ENCODE measurements at regions not wholly inside any gene's neighbourhood (a gene's known extent, or its start where the extent isn't known, plus 50 kb on each side); places are given as distances from the start of the nearest gene placed in this dataset.
"Not testable (repeated sequence)": the region's sequence is repeated elsewhere in the genome, so short reads cannot be mapped to it uniquely, and the experiment has no call there.

- no peak overlapping the region for H3K4me3 Mint-ChIP-seq
- no peaks in the 10 kb centered on the region for H3K27me3 Mint-ChIP-seq
- no peaks in the 10 kb centered on the region for H3K9me3 Mint-ChIP-seq
- no peak for DNase-seq
- H3K36me3 Mint-ChIP-seq (ENCODE audit: low read depth), result no peaks in the 10 kb centered on the region
- H3K27ac Mint-ChIP-seq, result no peak overlapping the region
- peaks cover 12% of the 10 kb centered on the region for H3K4me1 Mint-ChIP-seq (ENCODE audit: low read depth)
These were observed 345.0 kb downstream of the FBXW7 start for GRCh38 chr4:152190907-152191306.

DNA sequence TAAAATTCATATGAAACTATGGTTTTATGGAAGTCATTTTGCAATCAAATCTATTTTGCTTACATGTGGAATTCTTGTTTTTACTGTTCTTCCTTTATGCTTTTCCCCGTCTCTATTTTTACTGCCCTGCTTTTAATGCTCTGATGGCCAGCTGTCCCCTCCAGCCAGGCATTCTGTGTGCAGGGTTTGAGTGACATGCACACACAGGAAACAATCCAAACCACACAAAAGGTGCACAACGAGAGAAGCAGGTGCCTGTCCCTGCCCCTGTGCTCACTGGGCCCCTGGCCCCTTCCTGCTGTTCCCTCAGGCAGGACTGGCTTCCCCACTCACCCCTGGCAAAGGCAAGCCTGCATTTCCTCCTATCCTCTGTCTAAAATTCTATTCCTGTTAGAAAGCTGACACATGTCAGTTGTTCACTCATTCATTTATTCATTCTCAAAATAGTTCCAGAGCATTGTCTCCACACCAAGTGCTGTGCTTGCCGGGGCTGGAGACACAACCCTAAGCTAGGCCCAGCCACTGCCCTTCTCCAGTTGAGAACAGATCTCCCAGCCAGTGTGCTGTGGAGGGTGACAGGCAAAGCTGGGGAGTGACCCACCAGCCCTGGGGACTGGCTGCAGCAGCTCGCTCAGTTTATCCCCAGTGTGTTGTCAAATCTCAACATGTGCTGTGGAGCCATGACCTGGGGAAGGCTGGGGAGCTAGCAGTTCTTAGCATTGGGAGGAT lies 346.3 kb downstream of the FBXW7 start:
- Mint-ChIP-seq H3K9me3 (no peaks in the 10 kb centered on the region), H3K36me3 (ENCODE audit: low read depth) (no peaks in the 10 kb centered on the region), H3K4me1 (ENCODE audit: low read depth) (peaks cover 12% of the 10 kb centered on the region), H3K27me3 (no peaks in the 10 kb centered on the region), H3K27ac (no peak overlapping the region), H3K4me3 (no peak overlapping the region)
- no peak for DNase-seq

DNA sequence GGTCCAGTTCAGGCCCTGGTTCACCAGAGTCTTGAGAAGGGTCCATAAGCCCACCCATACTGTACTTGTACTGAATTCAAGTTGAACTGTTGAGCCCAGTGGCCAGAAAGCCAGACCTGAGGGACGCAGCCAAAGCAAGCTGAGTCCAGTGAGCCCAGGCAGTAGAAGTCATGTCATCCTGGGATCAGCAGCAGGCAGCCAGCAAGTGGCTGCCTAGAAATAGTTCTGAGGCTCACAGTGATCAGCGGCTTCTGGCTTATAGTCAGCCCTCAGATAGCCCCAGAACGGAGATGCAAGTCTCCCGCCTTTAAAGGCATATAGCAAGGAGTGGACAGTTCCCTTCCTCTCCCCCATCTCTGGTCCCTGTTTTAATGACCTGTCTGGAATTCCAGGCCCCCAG lies 347.1 kb downstream of the FBXW7 start:
- H3K4me3 Mint-ChIP-seq, result no peak overlapping the region

GRCh38 chr4:152187693-152188092 lies 348.2 kb downstream of the FBXW7 start:
- no peak overlapping the region for H3K4me3 Mint-ChIP-seq
- H3K27ac Mint-ChIP-seq, result no peak overlapping the region

More for the DNA sequence above, 347.1 kb downstream of the FBXW7 start:
- no peaks in the 10 kb centered on the region for H3K9me3 Mint-ChIP-seq
- no peak overlapping the region for H3K27ac Mint-ChIP-seq
- no peaks in the 10 kb centered on the region for H3K27me3 Mint-ChIP-seq
- peaks cover 17% of the 10 kb centered on the region for H3K4me1 Mint-ChIP-seq (ENCODE audit: low read depth)
- H3K36me3 Mint-ChIP-seq (ENCODE audit: low read depth), result no peaks in the 10 kb centered on the region
- DNase-seq, result no peak

DNA sequence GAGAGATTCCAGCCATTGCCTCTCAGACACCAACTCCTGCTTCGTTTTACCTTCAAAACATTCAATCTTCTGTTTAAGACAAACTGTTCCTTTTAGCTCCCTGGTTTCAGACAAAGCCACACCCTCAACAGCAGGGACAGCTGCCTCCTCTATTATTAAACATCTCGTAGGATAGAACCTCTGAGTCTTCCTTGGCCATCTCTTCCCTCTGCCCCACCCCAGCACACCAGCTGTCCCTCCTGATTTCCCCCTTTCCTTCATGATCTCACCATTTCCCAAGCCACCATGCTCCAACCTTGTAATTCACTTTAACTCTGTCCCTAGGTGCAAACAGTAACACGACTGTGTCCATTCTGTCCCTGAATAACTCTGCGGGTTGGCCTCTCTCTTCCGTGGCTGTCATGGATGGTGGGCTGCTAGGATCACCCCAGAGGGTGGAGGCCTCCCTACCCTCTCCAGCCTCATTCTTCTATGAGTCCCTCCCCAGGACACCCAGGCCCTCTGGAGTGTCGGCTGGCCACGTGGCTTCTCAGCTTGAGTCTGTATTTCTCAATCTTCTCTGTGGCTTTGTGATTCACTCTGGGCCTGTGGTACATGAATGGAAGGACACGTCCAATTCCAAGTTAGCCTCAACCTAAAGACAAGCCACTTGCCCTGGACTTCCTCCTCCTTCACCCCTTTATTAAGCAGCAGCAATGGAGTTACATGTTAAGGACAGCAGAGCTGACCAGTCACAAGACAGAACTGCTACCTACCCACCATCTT lies 349.9 kb downstream of the FBXW7 start:
- no peak for DNase-seq
- H3K4me1 Mint-ChIP-seq (ENCODE audit: low read depth), result peaks cover 26% of the 10 kb centered on the region
- no peak overlapping the region for H3K4me3 Mint-ChIP-seq
- no peaks in the 10 kb centered on the region for H3K36me3 Mint-ChIP-seq (ENCODE audit: low read depth)
- peaks cover 2% of the 10 kb centered on the region for H3K9me3 Mint-ChIP-seq
- no peaks in the 10 kb centered on the region for H3K27me3 Mint-ChIP-seq
- H3K27ac Mint-ChIP-seq, result no peak overlapping the region

More at GRCh38 chr4:152187693-152188092, 348.2 kb downstream of the FBXW7 start:
- H3K36me3 Mint-ChIP-seq (ENCODE audit: low read depth), result no peaks in the 10 kb centered on the region
- DNase-seq, result no peak
- H3K27me3 Mint-ChIP-seq, result no peaks in the 10 kb centered on the region
- peaks cover 2% of the 10 kb centered on the region for H3K9me3 Mint-ChIP-seq
- H3K4me1 Mint-ChIP-seq (ENCODE audit: low read depth), result peaks cover 26% of the 10 kb centered on the region

- Mint-ChIP-seq H3K36me3 (ENCODE audit: low read depth) (no peaks in the 10 kb centered on the region), H3K27ac (no peak overlapping the region), H3K9me3 (peaks cover 2% of the 10 kb centered on the region), H3K27me3 (no peaks in the 10 kb centered on the region), H3K4me3 (no peak overlapping the region), H3K4me1 (ENCODE audit: low read depth) (peaks cover 23% of the 10 kb centered on the region)
- no peak for DNase-seq
These were observed 354.7 kb downstream of the FBXW7 start for GRCh38 chr4:152181150-152181549.

- DNase-seq, result no peak
- H3K27me3 Mint-ChIP-seq, result no peaks in the 10 kb centered on the region
- no peak overlapping the region for H3K4me3 Mint-ChIP-seq
- H3K4me1 Mint-ChIP-seq (ENCODE audit: low read depth), result peaks cover 23% of the 10 kb centered on the region
- H3K27ac Mint-ChIP-seq, result no peak overlapping the region
- H3K9me3 Mint-ChIP-seq, result peaks cover 2% of the 10 kb centered on the region
- H3K36me3 Mint-ChIP-seq (ENCODE audit: low read depth), result no peaks in the 10 kb centered on the region
These were observed 355.5 kb downstream of the FBXW7 start for GRCh38 chr4:152180369-152180768.

DNA sequence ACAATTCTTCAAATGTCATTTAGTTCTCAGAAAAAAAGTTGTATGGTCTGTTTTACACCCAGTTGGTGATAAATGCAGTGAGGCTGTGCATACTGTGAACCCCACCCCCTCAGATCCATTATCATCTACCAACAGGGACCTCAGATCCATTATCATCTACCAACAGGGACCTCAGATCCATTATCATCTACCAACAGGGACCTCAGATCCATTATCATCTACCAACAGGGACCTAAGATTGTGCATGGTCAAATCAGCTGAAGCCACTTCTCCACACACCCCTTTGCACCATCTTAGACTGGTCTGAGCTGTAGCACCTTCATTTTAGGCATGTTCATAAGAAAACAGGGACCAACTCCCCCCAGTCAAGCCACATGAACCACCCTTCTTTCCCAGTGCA lies 358.4 kb downstream of the FBXW7 start:
- not testable (repeated sequence) for H3K36me3 Mint-ChIP-seq (ENCODE audit: low read depth); H3K4me3 Mint-ChIP-seq; DNase-seq; H3K9me3 Mint-ChIP-seq; H3K27me3 Mint-ChIP-seq; H3K27ac Mint-ChIP-seq; H3K4me1 Mint-ChIP-seq (ENCODE audit: low read depth)

GRCh38 chr4:152176627-152177214 lies 359.2 kb downstream of the FBXW7 start:
- Mint-ChIP-seq H3K27me3 (no peaks in the 10 kb centered on the region), H3K27ac (no peak overlapping the region), H3K4me1 (ENCODE audit: low read depth) (peaks cover 9% of the 10 kb centered on the region), H3K9me3 (no peaks in the 10 kb centered on the region), H3K36me3 (ENCODE audit: low read depth) (no peaks in the 10 kb centered on the region), H3K4me3 (no peak overlapping the region)
- no peak for DNase-seq

DNA sequence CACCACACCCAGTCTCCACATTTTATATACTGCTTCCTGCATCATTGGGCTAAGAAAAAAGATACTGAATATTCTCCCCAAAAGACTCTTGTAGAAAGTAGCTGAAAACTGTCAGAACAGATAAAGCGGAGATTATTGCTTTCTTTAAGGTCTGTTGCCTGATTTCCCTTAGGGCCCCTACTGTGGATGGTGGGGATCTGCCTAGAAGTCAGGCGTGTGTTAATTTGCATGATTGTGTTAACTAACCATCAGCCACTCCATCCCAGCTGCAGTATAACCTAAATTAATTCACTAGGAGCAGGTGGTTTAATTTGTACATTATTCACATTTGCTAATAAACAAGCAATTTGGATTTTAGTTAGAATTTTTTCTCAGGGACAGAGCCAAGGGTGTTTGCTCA lies 360.3 kb downstream of the FBXW7 start:
- Mint-ChIP-seq H3K4me1 (ENCODE audit: low read depth) (peaks cover 9% of the 10 kb centered on the region), H3K9me3 (no peaks in the 10 kb centered on the region), H3K4me3 (no peak overlapping the region)

DNA sequence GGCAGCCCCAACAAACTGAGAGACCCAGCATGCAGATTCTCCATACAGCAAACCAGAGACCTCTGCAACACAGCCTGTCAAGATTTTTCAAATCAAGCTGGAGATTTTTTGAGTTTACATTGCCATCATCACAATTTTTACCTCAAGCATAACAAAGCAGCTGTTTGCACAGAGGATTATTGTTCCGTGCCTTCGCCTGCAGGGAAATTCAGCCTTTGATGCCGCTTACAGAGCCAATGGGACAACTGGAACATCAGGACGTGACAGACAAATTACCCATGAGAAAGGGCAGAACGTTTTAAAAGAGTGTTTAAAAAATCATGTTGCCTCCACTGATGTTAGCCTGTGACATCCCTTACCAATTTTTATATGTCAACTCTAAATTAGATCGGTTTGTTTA lies 363.7 kb downstream of the FBXW7 start:
- no peaks in the 10 kb centered on the region for H3K36me3 Mint-ChIP-seq (ENCODE audit: low read depth)
- no peak overlapping the region for H3K27ac Mint-ChIP-seq
- no peaks in the 10 kb centered on the region for H3K27me3 Mint-ChIP-seq
- H3K9me3 Mint-ChIP-seq, result no peaks in the 10 kb centered on the region
- no peak for DNase-seq
- H3K4me3 Mint-ChIP-seq, result no peak overlapping the region
- peaks cover 2% of the 10 kb centered on the region for H3K4me1 Mint-ChIP-seq (ENCODE audit: low read depth)

More for the DNA sequence above, 360.3 kb downstream of the FBXW7 start:
- H3K27me3 Mint-ChIP-seq, result no peaks in the 10 kb centered on the region
- no peaks in the 10 kb centered on the region for H3K36me3 Mint-ChIP-seq (ENCODE audit: low read depth)
- H3K27ac Mint-ChIP-seq, result no peak overlapping the region
- no peak for DNase-seq

DNA sequence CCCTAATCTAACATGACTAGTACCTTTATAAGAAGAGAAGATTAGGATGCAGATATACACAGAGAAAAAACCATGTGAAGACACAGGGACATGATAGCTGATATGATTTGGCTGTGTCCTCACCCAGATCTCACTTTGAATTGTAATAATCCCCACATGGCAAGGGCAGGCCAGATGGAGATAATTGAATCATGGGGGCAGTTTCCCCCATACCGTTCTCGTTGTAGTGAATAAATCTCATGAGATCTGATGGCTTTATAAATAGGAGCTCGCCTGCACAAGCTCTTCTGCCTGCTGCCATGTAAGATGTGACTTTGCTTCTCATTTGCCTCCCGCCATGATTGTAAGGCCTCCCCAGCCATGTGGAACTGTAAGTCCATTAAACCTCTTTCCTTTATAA lies 364.3 kb downstream of the FBXW7 start:
- Mint-ChIP-seq H3K9me3 (no peaks in the 10 kb centered on the region), H3K36me3 (ENCODE audit: low read depth) (no peaks in the 10 kb centered on the region), H3K27me3 (no peaks in the 10 kb centered on the region), H3K4me3 (no peak overlapping the region), H3K4me1 (ENCODE audit: low read depth) (no peaks in the 10 kb centered on the region), H3K27ac (no peak overlapping the region)
- DNase-seq, result no peak

DNA sequence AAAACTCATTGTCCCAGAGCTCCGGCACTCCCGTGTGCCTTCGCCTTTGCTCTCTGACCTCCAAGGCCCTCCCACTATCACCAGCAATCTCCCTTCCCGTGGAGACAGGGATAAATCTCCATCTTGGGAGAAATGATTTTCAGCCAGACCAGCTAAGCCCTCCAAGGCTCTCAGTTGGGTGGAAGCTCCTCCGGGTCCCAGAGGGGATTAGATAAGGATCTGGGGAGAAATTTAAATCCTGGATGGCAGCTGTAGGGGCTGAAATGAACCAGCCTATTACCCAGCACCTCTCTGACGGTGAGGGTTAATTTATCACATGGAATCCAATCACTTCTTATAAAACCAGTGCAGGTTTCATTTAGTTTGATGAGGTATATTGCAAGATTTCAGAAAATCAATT lies 366.2 kb downstream of the FBXW7 start:
- no peak overlapping the region for H3K27ac Mint-ChIP-seq
- no peaks in the 10 kb centered on the region for H3K36me3 Mint-ChIP-seq (ENCODE audit: low read depth)
- no peak for DNase-seq
- no peak overlapping the region for H3K4me3 Mint-ChIP-seq
- no peaks in the 10 kb centered on the region for H3K9me3 Mint-ChIP-seq
- H3K4me1 Mint-ChIP-seq (ENCODE audit: low read depth), result no peaks in the 10 kb centered on the region
- no peaks in the 10 kb centered on the region for H3K27me3 Mint-ChIP-seq

- H3K36me3 Mint-ChIP-seq (ENCODE audit: low read depth), result no peaks in the 10 kb centered on the region
- no peak overlapping the region for H3K27ac Mint-ChIP-seq
- no peaks in the 10 kb centered on the region for H3K4me1 Mint-ChIP-seq (ENCODE audit: low read depth)
- no peak overlapping the region for H3K4me3 Mint-ChIP-seq
- DNase-seq, result no peak
- H3K27me3 Mint-ChIP-seq, result no peaks in the 10 kb centered on the region
- H3K9me3 Mint-ChIP-seq, result no peaks in the 10 kb centered on the region
These were observed 366.8 kb downstream of the FBXW7 start for GRCh38 chr4:152168987-152169616.

DNA sequence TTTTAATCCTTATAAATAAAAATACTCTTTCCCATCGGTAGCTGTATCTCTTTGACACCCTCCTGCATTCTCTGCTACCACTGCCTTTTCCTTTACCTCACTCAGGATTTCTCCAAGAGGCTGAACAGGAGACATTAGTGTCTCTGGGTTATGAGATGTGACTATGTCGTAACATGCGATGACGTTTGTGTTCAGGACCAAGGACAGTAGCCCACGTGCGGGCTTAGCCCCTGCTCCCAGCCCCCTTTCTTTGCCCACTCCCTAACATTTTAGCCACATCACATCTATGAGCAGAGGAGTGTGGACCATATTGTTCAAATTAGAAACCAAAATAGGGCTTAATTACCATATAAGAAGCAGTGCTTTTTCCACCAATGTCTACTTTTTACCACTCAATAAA lies 369.3 kb downstream of the FBXW7 start:
- Mint-ChIP-seq H3K4me3 (no peak overlapping the region), H3K27ac (no peak overlapping the region), H3K4me1 (ENCODE audit: low read depth) (no peaks in the 10 kb centered on the region), H3K27me3 (no peaks in the 10 kb centered on the region), H3K36me3 (ENCODE audit: low read depth) (no peaks in the 10 kb centered on the region), H3K9me3 (no peaks in the 10 kb centered on the region)
- DNase-seq, result no peak
